K562 (cell line): ENCODE measurements at regions not wholly inside any gene's neighbourhood (a gene's known extent, or its start where the extent isn't known, plus 50 kb on each side); places are given as distances from the start of the nearest gene placed in this dataset.

Experiments used
- CEBPB ChIP-seq: fragments of 450-650 bp; IDR thresholded peaks from 2 replicates; pipeline ENCODE4 v1.6.1; 2016; ENCODE audit warnings: missing genetic modification characterization, missing compliant biosample characterization
- FOSL1 ChIP-seq: fragments of 200-800 bp; sonication (Bioruptor generic); conservative IDR thresholded peaks from 2 replicates; pipeline ENCODE4 v1.6.1; 2016; ENCODE audit warnings: missing genetic modification characterization, missing compliant biosample characterization
- HDAC1 ChIP-seq, 2 experiments: fragments of 450-650 bp; IDR thresholded peaks; 2 replicates each; pipeline ENCODE4 v1.6.1; 2016 to 2017; ENCODE audit warnings: inconsistent platforms in 1 of 2, mild to moderate bottlenecking in 1 of 2, moderate library complexity in 1 of 2
- ILF3 ChIP-seq: fragments of 450-650 bp; IDR thresholded peaks from 2 replicates; pipeline ENCODE4 v1.6.1; 2018; ENCODE audit warnings: antibody characterized with exemption, mild to moderate bottlenecking, moderate library complexity, borderline replicate concordance
- PPARD ChIP-seq: fragments of 250-450 bp; sonication (Bioruptor Pico); IDR thresholded peaks from 2 replicates; pipeline ENCODE4 v1.8.0; 2022; ENCODE audit warnings: inconsistent platforms, mild to moderate bottlenecking, moderate library complexity
- SMARCB1 ChIP-seq: IDR thresholded peaks from 2 replicates; pipeline ENCODE4 v1.6.1; 2011; ENCODE audit warnings: improper control_type of control experiment, low read depth; ENCODE audit not compliant: insufficient read length
- YY1 ChIP-seq, 3 experiments: IDR thresholded peaks; 2 replicates each; pipeline ENCODE4 v1.6.1; 2011; ENCODE audit warnings: low read length in 2 of 3, mild to moderate bottlenecking in 2 of 3, moderate library complexity in 2 of 3, borderline replicate concordance in 1 of 3, control low read depth in 1 of 3, low read depth in 1 of 3; ENCODE audit not compliant: insufficient read depth in 3 of 3, insufficient replicate concordance in 2 of 3, control insufficient read depth in 1 of 3, insufficient read length in 1 of 3; ENCODE audit errors: extremely low read depth in 1 of 3
- ZNF282 ChIP-seq: sonication (generic); formaldehyde crosslinking; IDR thresholded peaks from 2 replicates; pipeline ENCODE4 v1.8.1; 2023; ENCODE audit warnings: missing genetic modification reagents
- ZZZ3 ChIP-seq: fragments of 450-650 bp; IDR thresholded peaks from 2 replicates; pipeline ENCODE4 v1.6.1; 2016; ENCODE audit warnings: antibody characterized with exemption, mild to moderate bottlenecking, moderate library complexity
- TF ChIP-seq, protein P1 (sequence below), 3 experiments: IDR thresholded peaks in 2 of 3; conservative IDR thresholded peaks in 1 of 3; 2 replicates each; pipeline ENCODE4 v1.5.1; 2011 to 2012; ENCODE audit warnings: low read length in 3 of 3, mild to moderate bottlenecking in 3 of 3, control low read depth in 2 of 3, improper control_type of control experiment in 1 of 3, inconsistent platforms in 1 of 3, low read depth in 1 of 3, mixed read lengths in 1 of 3, moderate library complexity in 1 of 3; ENCODE audit not compliant: insufficient read depth in 2 of 3

DNA sequence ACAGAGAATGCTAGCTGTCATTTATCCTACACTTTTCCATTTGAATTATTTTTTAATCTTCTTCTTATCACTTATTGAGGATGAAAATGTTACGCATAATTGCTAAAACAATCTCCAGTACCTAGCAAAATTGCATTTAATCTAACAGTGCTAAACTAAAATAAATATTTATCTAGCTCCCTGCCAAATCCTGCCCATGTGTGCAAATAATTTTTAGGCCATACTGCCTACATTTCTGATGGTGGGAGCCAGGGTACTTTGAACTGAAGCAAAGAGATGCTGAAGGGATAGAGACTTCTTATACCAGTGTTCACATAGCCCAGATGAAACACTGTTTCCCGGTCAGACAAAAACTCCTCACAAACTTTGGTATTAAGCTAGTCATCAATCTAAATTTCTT lies 1268.7 kb upstream of the PCDH20 start:
- TF ChIP-seq CEBPB, result no peak
- TF ChIP-seq SMARCB1, result no peak
- no peak for TF ChIP-seq HDAC1 (IDR thresholded peaks at IDR 0.05)
- no peak for TF ChIP-seq ILF3
- no peak for TF ChIP-seq ZNF282 (CRISPR knock-in tag)
- no peak for TF ChIP-seq PPARD
- TF ChIP-seq, protein P1, sequence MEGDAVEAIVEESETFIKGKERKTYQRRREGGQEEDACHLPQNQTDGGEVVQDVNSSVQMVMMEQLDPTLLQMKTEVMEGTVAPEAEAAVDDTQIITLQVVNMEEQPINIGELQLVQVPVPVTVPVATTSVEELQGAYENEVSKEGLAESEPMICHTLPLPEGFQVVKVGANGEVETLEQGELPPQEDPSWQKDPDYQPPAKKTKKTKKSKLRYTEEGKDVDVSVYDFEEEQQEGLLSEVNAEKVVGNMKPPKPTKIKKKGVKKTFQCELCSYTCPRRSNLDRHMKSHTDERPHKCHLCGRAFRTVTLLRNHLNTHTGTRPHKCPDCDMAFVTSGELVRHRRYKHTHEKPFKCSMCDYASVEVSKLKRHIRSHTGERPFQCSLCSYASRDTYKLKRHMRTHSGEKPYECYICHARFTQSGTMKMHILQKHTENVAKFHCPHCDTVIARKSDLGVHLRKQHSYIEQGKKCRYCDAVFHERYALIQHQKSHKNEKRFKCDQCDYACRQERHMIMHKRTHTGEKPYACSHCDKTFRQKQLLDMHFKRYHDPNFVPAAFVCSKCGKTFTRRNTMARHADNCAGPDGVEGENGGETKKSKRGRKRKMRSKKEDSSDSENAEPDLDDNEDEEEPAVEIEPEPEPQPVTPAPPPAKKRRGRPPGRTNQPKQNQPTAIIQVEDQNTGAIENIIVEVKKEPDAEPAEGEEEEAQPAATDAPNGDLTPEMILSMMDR (IDR thresholded peaks at IDR 0.05 in 2 of 3, conservative IDR thresholded peaks at IDR 0.05 in 1 of 3; ENCODE audit: insufficient read depth in 2 of 3, low read depth in 1 of 3, low read length in 3 of 3), result no peak
- no peak for TF ChIP-seq ZZZ3
- no peak for TF ChIP-seq YY1 (IDR thresholded peaks at IDR 0.05; ENCODE audit: borderline replicate concordance in 1 of 3, control insufficient read depth in 1 of 3, extremely low read depth in 1 of 3, insufficient read depth in 3 of 3, insufficient read length in 1 of 3, insufficient replicate concordance in 2 of 3, low read depth in 1 of 3, low read length in 2 of 3)
- no peak for TF ChIP-seq FOSL1 (tag)
